GM18517 (cell line): ENCODE measurements at regions not wholly inside any gene's neighbourhood (a gene's known extent, or its start where the extent isn't known, plus 50 kb on each side); places are given as distances from the start of the nearest gene placed in this dataset.
"Not testable (repeated sequence)": the region's sequence is repeated elsewhere in the genome, so short reads cannot be mapped to it uniquely, and the experiment has no call there.

Experiments used
- ATAC-seq: cut with Tn5 transposase; IDR thresholded peaks from one replicate; pipeline ENCODE4 v1.9.1; 2021; ENCODE audit warnings: mild to moderate bottlenecking, moderate library complexity; ENCODE audit not compliant: unreplicated experiment

- peak; percentile 61 for ATAC-seq
These were observed 55.1 kb downstream of the CYCS start for GRCh38 chr7:25069900-25070443.

GRCh38 chr7:25068502-25069213 is 56.4 kb downstream of the CYCS start:
- ATAC-seq = no peak

- no peak for ATAC-seq
These were observed 57.1 kb downstream of the CYCS start for GRCh38 chr7:25067726-25068501.

GRCh38 chr7:25066253-25066652 is 58.8 kb downstream of the CYCS start:
- no peak for ATAC-seq

GRCh38 chr7:25062380-25062779 is 62.7 kb downstream of the CYCS start:
- no peak for ATAC-seq

GRCh38 chr7:25060487-25061055 is 64.5 kb downstream of the CYCS start:
- ATAC-seq = no peak

GRCh38 chr7:25059576-25059975 is 65.5 kb downstream of the CYCS start:
- no peak for ATAC-seq

- ATAC-seq = no peak
These were observed 68.7 kb downstream of the CYCS start for GRCh38 chr7:25056368-25056767.

- ATAC-seq = no peak
These were observed 69.4 kb downstream of the CYCS start for GRCh38 chr7:25055520-25056220.

- no peak for ATAC-seq
These were observed 70.1 kb downstream of the CYCS start for GRCh38 chr7:25054819-25055519.

GRCh38 chr7:25050223-25050622 is 70.2 kb upstream of the OSBPL3 start:
- ATAC-seq = no peak

GRCh38 chr7:25048444-25048834 is 68.5 kb upstream of the OSBPL3 start:
- no peak for ATAC-seq

- ATAC-seq = not testable (repeated sequence)
These were observed 67.8 kb upstream of the OSBPL3 start for GRCh38 chr7:25047571-25048443.

GRCh38 chr7:25037325-25037724 is 57.3 kb upstream of the OSBPL3 start:
- no peak for ATAC-seq

- ATAC-seq = no peak
These were observed 55.3 kb upstream of the OSBPL3 start for GRCh38 chr7:25035274-25035673.

- ATAC-seq = no peak
These were observed 54.2 kb upstream of the OSBPL3 start for GRCh38 chr7:25034136-25034535.

GRCh38 chr7:25032774-25033743 is 53.1 kb upstream of the OSBPL3 start:
- no peak for ATAC-seq

GRCh38 chr7:25031432-25031831 is 51.5 kb upstream of the OSBPL3 start:
- ATAC-seq = peak; percentile 18
